SK-N-SH treated with all-trans-retinoic acid at 6 μM for 48 hours (cell line): ENCODE measurements at regions not wholly inside any gene's neighbourhood (a gene's known extent, or its start where the extent isn't known, plus 50 kb on each side); places are given as distances from the start of the nearest gene placed in this dataset.

Source experiments
- ARNTL ChIP-seq: fragments of 450-650 bp; formaldehyde crosslinking; IDR thresholded peaks from 2 replicates; pipeline ENCODE4 v1.5.0; 2020; ENCODE audit warnings: low read depth, mild to moderate bottlenecking, moderate library complexity, borderline replicate concordance
- CREB5 ChIP-seq: fragments of 250-450 bp; sonication (Bioruptor Pico); IDR thresholded peaks from 2 replicates; pipeline ENCODE4 v1.5.1; 2020; ENCODE audit warnings: low read depth, mild to moderate bottlenecking, moderate library complexity
- ESRRG ChIP-seq: fragments of 250-450 bp; sonication (Bioruptor Pico); IDR thresholded peaks from 2 replicates; pipeline ENCODE4 v1.6.1; 2021; ENCODE audit warnings: mild to moderate bottlenecking
- PPARA ChIP-seq: fragments of 250-450 bp; sonication (Bioruptor Pico); IDR thresholded peaks from 2 replicates; pipeline ENCODE4 v1.5.0; 2020; ENCODE audit warnings: mild to moderate bottlenecking, borderline replicate concordance
- RARB ChIP-seq: fragments of 250-450 bp; sonication (Bioruptor Pico); IDR thresholded peaks from 2 replicates; pipeline ENCODE4 v1.8.0; 2021; ENCODE audit warnings: mild to moderate bottlenecking, moderate library complexity
- TCF4 ChIP-seq: fragments of 250-450 bp; sonication (Bioruptor Pico); IDR thresholded peaks from 2 replicates; pipeline ENCODE4 v1.8.0; 2021; ENCODE audit warnings: mild to moderate bottlenecking, moderate library complexity, borderline replicate concordance
- ZC3H10 ChIP-seq: fragments of 250-450 bp; sonication (Bioruptor Pico); IDR thresholded peaks from 2 replicates; pipeline ENCODE4 v1.5.1; 2021; ENCODE audit warnings: mild to moderate bottlenecking, moderate library complexity

GRCh38 chr17:5640726-5641125, 56.4 kb upstream of the NLRP1 start:
- TF ChIP-seq PPARA = no peak
- no peak for TF ChIP-seq CREB5 (CRISPR knock-in tag)
- no peak for TF ChIP-seq RARB
- no peak for TF ChIP-seq ESRRG (CRISPR knock-in tag)
- no peak for TF ChIP-seq TCF4 (CRISPR knock-in tag)
- no peak for TF ChIP-seq ARNTL (CRISPR knock-in tag)
- TF ChIP-seq ZC3H10 (CRISPR knock-in tag) = no peak
